Stimulated activated memory B cell treated with anti-CD40 and anti-IgM and Interleukin-4, amounts not matched to agents 10 μg/mL and 1 μg/mL and 100 μg/mL, for 72 hours (primary cell): ENCODE measurements at regions not wholly inside any gene's neighbourhood (a gene's known extent, or its start where the extent isn't known, plus 50 kb on each side); places are given as distances from the start of the nearest gene placed in this dataset.

Experiments
- ATAC-seq: fragments of 150-1000 bp; cut with Tn5 transposase; 2 replicates; pipeline ENCODE4 v1.10.0; 2021
- H3K27ac Mint-ChIP-seq: one replicate; pipeline ENCODE4 v1.8.0; 2022; ENCODE audit warnings: mild to moderate bottlenecking, mixed read lengths
- H3K27me3 Mint-ChIP-seq: one replicate; pipeline ENCODE4 v1.8.0; 2022; ENCODE audit warnings: mixed read lengths
- H3K36me3 Mint-ChIP-seq: one replicate; pipeline ENCODE4 v1.8.0; 2022; ENCODE audit warnings: mixed read lengths
- H3K4me1 Mint-ChIP-seq: one replicate; pipeline ENCODE4 v1.8.0; 2022; ENCODE audit warnings: mixed read lengths
- H3K4me3 Mint-ChIP-seq: one replicate; pipeline ENCODE4 v1.8.0; 2022; ENCODE audit warnings: mild to moderate bottlenecking, moderate library complexity, mixed read lengths
- H3K9me3 Mint-ChIP-seq: one replicate; pipeline ENCODE4 v1.8.0; 2022; ENCODE audit warnings: mixed read lengths

- Mint-ChIP-seq H3K9me3 (no peaks in the 10 kb centered on the region), H3K4me3 (peak overlapping the region; percentile 69), H3K27ac (no peak overlapping the region), H3K27me3 (peaks cover 79% of the 10 kb centered on the region), H3K36me3 (no peaks in the 10 kb centered on the region), H3K4me1 (peaks cover 23% of the 10 kb centered on the region)
- no peak for ATAC-seq
Observed at GRCh38 chr12:111034886-111035577, 114.7 kb upstream of the MYL2 start.

GRCh38 chr12:111034083-111034885, 113.9 kb upstream of the MYL2 start, which contains the start of gene CUX2:
CUX2 (plus strand) TSS chr12:111034165.
- no peak within 1 kb of the TSS for H3K27ac Mint-ChIP-seq
- peak within 1 kb of the TSS; percentile 69 for H3K4me3 Mint-ChIP-seq
- no peak for ATAC-seq
- no peaks in the 10 kb centered on the region for H3K9me3 Mint-ChIP-seq
- no peaks in the 10 kb centered on the region for H3K36me3 Mint-ChIP-seq
- peaks cover 23% of the 10 kb centered on the region for H3K4me1 Mint-ChIP-seq
- H3K27me3 Mint-ChIP-seq: peaks cover 76% of the 10 kb centered on the region

GRCh38 chr12:111033281-111034082, 113.1 kb upstream of the MYL2 start:
- Mint-ChIP-seq H3K4me3 (no peak overlapping the region), H3K27me3 (peaks cover 75% of the 10 kb centered on the region), H3K27ac (no peak overlapping the region), H3K9me3 (no peaks in the 10 kb centered on the region), H3K36me3 (no peaks in the 10 kb centered on the region), H3K4me1 (peaks cover 19% of the 10 kb centered on the region)
- ATAC-seq: no peak

- ATAC-seq: no peak
- Mint-ChIP-seq H3K4me1 (peaks cover 19% of the 10 kb centered on the region), H3K27me3 (peaks cover 69% of the 10 kb centered on the region), H3K36me3 (no peaks in the 10 kb centered on the region), H3K4me3 (no peak overlapping the region), H3K9me3 (no peaks in the 10 kb centered on the region), H3K27ac (no peak overlapping the region)
Observed at GRCh38 chr12:111032591-111032919, 112.2 kb upstream of the MYL2 start.

GRCh38 chr12:111031916-111032590, 111.7 kb upstream of the MYL2 start:
- ATAC-seq: no peak
- Mint-ChIP-seq H3K4me3 (no peak overlapping the region), H3K36me3 (no peaks in the 10 kb centered on the region), H3K27ac (no peak overlapping the region), H3K9me3 (no peaks in the 10 kb centered on the region), H3K4me1 (peaks cover 19% of the 10 kb centered on the region), H3K27me3 (peaks cover 69% of the 10 kb centered on the region)

- Mint-ChIP-seq H3K27me3 (peaks cover 69% of the 10 kb centered on the region), H3K4me1 (peaks cover 11% of the 10 kb centered on the region), H3K27ac (no peak overlapping the region), H3K36me3 (no peaks in the 10 kb centered on the region), H3K4me3 (no peak overlapping the region), H3K9me3 (no peaks in the 10 kb centered on the region)
- ATAC-seq: no peak
Observed at GRCh38 chr12:111030800-111031199, 110.4 kb upstream of the MYL2 start.

GRCh38 chr12:111029732-111030131, 109.4 kb upstream of the MYL2 start:
- no peak for ATAC-seq
- Mint-ChIP-seq H3K27me3 (peaks cover 69% of the 10 kb centered on the region), H3K9me3 (no peaks in the 10 kb centered on the region), H3K27ac (no peak overlapping the region), H3K4me1 (peaks cover under 1% of the 10 kb centered on the region), H3K36me3 (no peaks in the 10 kb centered on the region), H3K4me3 (no peak overlapping the region)

- Mint-ChIP-seq H3K4me1 (no peaks in the 10 kb centered on the region), H3K27me3 (peaks cover 71% of the 10 kb centered on the region), H3K27ac (no peak overlapping the region), H3K4me3 (no peak overlapping the region), H3K36me3 (no peaks in the 10 kb centered on the region), H3K9me3 (no peaks in the 10 kb centered on the region)
- no peak for ATAC-seq
Observed at GRCh38 chr12:111029305-111029704, 108.9 kb upstream of the MYL2 start.

GRCh38 chr12:111028830-111029229, 108.5 kb upstream of the MYL2 start:
- Mint-ChIP-seq H3K4me3 (no peak overlapping the region), H3K9me3 (no peaks in the 10 kb centered on the region), H3K4me1 (no peaks in the 10 kb centered on the region), H3K27ac (no peak overlapping the region), H3K36me3 (no peaks in the 10 kb centered on the region), H3K27me3 (peaks cover 76% of the 10 kb centered on the region)
- ATAC-seq: no peak

GRCh38 chr12:111027431-111027830, 107.1 kb upstream of the MYL2 start:
- Mint-ChIP-seq H3K27ac (no peak overlapping the region), H3K36me3 (no peaks in the 10 kb centered on the region), H3K9me3 (no peaks in the 10 kb centered on the region), H3K27me3 (peaks cover 79% of the 10 kb centered on the region), H3K4me1 (no peaks in the 10 kb centered on the region), H3K4me3 (no peak overlapping the region)
- no peak for ATAC-seq

GRCh38 chr12:111025792-111026430, 105.5 kb upstream of the MYL2 start:
- Mint-ChIP-seq H3K36me3 (no peaks in the 10 kb centered on the region), H3K27ac (no peak overlapping the region), H3K4me3 (no peak overlapping the region), H3K27me3 (peaks cover 82% of the 10 kb centered on the region), H3K4me1 (no peaks in the 10 kb centered on the region), H3K9me3 (no peaks in the 10 kb centered on the region)
- ATAC-seq: no peak

- H3K27ac Mint-ChIP-seq: no peak overlapping the region
- H3K4me3 Mint-ChIP-seq: no peak overlapping the region
Observed at GRCh38 chr12:111025301-111025700, 104.9 kb upstream of the MYL2 start.

GRCh38 chr12:111024205-111024801, 103.9 kb upstream of the MYL2 start:
- Mint-ChIP-seq H3K27me3 (peaks cover 79% of the 10 kb centered on the region), H3K27ac (no peak overlapping the region), H3K4me1 (no peaks in the 10 kb centered on the region), H3K36me3 (no peaks in the 10 kb centered on the region), H3K9me3 (no peaks in the 10 kb centered on the region), H3K4me3 (no peak overlapping the region)
- peak; percentile 67 for ATAC-seq

More at GRCh38 chr12:111025301-111025700, 104.9 kb upstream of the MYL2 start:
- ATAC-seq: no peak
- Mint-ChIP-seq H3K27me3 (peaks cover 84% of the 10 kb centered on the region), H3K4me1 (no peaks in the 10 kb centered on the region), H3K9me3 (no peaks in the 10 kb centered on the region), H3K36me3 (no peaks in the 10 kb centered on the region)

- no peaks in the 10 kb centered on the region for H3K36me3 Mint-ChIP-seq
- peaks cover 3% of the 10 kb centered on the region for H3K9me3 Mint-ChIP-seq
- H3K27me3 Mint-ChIP-seq: peaks cover 82% of the 10 kb centered on the region
- H3K27ac Mint-ChIP-seq: no peak overlapping the region
- H3K4me1 Mint-ChIP-seq: no peaks in the 10 kb centered on the region
- ATAC-seq: no peak
- no peak overlapping the region for H3K4me3 Mint-ChIP-seq
Observed at GRCh38 chr12:111022386-111022785, 102.0 kb upstream of the MYL2 start.
